Stomach (tissue), 4 donors: ENCODE measurements at regions not wholly inside any gene's neighbourhood (a gene's known extent, or its start where the extent isn't known, plus 50 kb on each side); places are given as distances from the start of the nearest gene placed in this dataset.

Experiments
- CTCF ChIP-seq, 7 experiments: fragments of 450-650 bp in 4 of 7; fragments of 200-600 bp in 3 of 7; sonication (generic) in 3 of 7; IDR thresholded peaks; one replicate each; pipeline ENCODE4 v1.5.1; 2016 to 2019; ENCODE audit warnings: antibody characterized with exemption in 7 of 7, control low read depth in 2 of 7, mild to moderate bottlenecking in 1 of 7
- EP300 ChIP-seq: sonication (generic); formaldehyde crosslinking; IDR thresholded peaks from one replicate; pipeline ENCODE4 v1.6.1; 2017; ENCODE audit warnings: antibody characterized with exemption
- POLR2A ChIP-seq, 4 donors: fragments of 450-650 bp; IDR thresholded peaks; one replicate each; pipeline ENCODE4 v1.6.1; 2016; ENCODE audit warnings: antibody characterized with exemption in 4 of 4, control low read depth in 2 of 4, mild to moderate bottlenecking in 1 of 4, moderate library complexity in 1 of 4
- POLR2AphosphoS5 ChIP-seq, 3 donors: sonication (generic); formaldehyde crosslinking; IDR thresholded peaks; one replicate each; pipeline ENCODE4 v1.6.1; 2016; ENCODE audit warnings: antibody characterized with exemption in 3 of 3

- TF ChIP-seq POLR2AphosphoS5 (IDR thresholded peaks at IDR 0.05) (no peak), CTCF (IDR thresholded peaks at IDR 0.05) (no peak), POLR2A (IDR thresholded peaks at IDR 0.05) (no peak), EP300 (no peak)
Observed at GRCh38 chr20:47952023-47952564, 166.8 kb upstream of the SULF2 start.
